ENCODE measurements at regions not wholly inside any gene's neighbourhood (a gene's known extent, or its start where the extent isn't known, plus 50 kb on each side); places are given as distances from the start of the nearest gene placed in this dataset.

- peak overlapping the region; percentile 64 to 85 (median 78); a peak in 20 of 22 replicates for H3K27ac ChIP-seq
- H3K9ac ChIP-seq = peak overlapping the region in 9 of 11 experiments; percentile 47 to 73 (median 61); a peak in 12 of 22 replicates
- H4K20me1 ChIP-seq = no peaks in the 10 kb centered on the region
- H3K36me3 ChIP-seq = no peaks in the 10 kb centered on the region
- TF ChIP-seq Cebpa-rat (IDR thresholded peaks at IDR 0.05) = no peak
- H3K9me3 ChIP-seq (replicated peaks in 1 of 11) = peaks cover 11 to 13% (median 12%) of the 10 kb centered on the region in 11 experiments; a peak in 21 of 22 replicates
- peak overlapping the region; percentile 61 to 88 (median 79); a peak in 20 of 22 replicates for H3K4me2 ChIP-seq
- peak overlapping the region in 1 of 10 experiments; percentile 18; a peak in 1 of 20 replicates for H3K4me3 ChIP-seq
- H3K27me3 ChIP-seq = no peaks in the 10 kb centered on the region
- peaks cover 17 to 59% (median 34%) of the 10 kb centered on the region in 10 experiments for H3K4me1 ChIP-seq
These were observed 52.0 kb upstream of the EML4 start for GRCh38 chr2:42117182-42117579.

GRCh38 chr2:42117923-42118753 lies 51.0 kb upstream of the EML4 start:
- Histone ChIP-seq H3K4me2 (peak overlapping the region; percentile 61 to 88 (median 79); a peak in 21 of 22 replicates), H3K4me1 (peaks cover 17 to 59% (median 34%) of the 10 kb centered on the region in 10 experiments), H3K9ac (peak overlapping the region; percentile 38 to 73 (median 57); a peak in 18 of 22 replicates), H4K20me1 (no peaks in the 10 kb centered on the region), H3K36me3 (no peaks in the 10 kb centered on the region), H3K27ac (peak overlapping the region; percentile 64 to 85 (median 78); a peak in 21 of 22 replicates), H3K27me3 (peaks cover 0 to 4% (median 0%) of the 10 kb centered on the region in 11 experiments; a peak in 7 of 22 replicates), H3K4me3 (peak overlapping the region in 2 of 10 experiments; percentile 3 to 18; a peak in 3 of 20 replicates), H3K9me3 (replicated peaks in 1 of 11) (peaks cover 13 to 21% (median 15%) of the 10 kb centered on the region in 11 experiments; a peak in 21 of 22 replicates)
- TF ChIP-seq Cebpa-rat (IDR thresholded peaks at IDR 0.05) = peak in 5 of 11 experiments; percentile 26 to 80 (median 77); a peak in 7 of 22 replicates

- H4K20me1 ChIP-seq = no peaks in the 10 kb centered on the region
- H3K27me3 ChIP-seq = peaks cover 0 to 12% (median 0%) of the 10 kb centered on the region in 11 experiments; a peak in 7 of 22 replicates
- TF ChIP-seq Cebpa-rat (IDR thresholded peaks at IDR 0.05) = no peak
- H3K9me3 ChIP-seq (replicated peaks in 1 of 11) = peaks cover 13 to 21% (median 15%) of the 10 kb centered on the region in 11 experiments; a peak in 21 of 22 replicates
- peak overlapping the region; percentile 56 to 85 (median 78); a peak in 21 of 22 replicates for H3K27ac ChIP-seq
- H3K4me3 ChIP-seq = peak overlapping the region in 1 of 10 experiments; percentile 3; a peak in 1 of 20 replicates
- H3K9ac ChIP-seq = peak overlapping the region; percentile 7 to 71 (median 49); a peak in 18 of 22 replicates
- H3K4me2 ChIP-seq = peak overlapping the region; percentile 54 to 88 (median 72); a peak in 21 of 22 replicates
- peaks cover 20 to 63% (median 38%) of the 10 kb centered on the region in 10 experiments for H3K4me1 ChIP-seq
- no peaks in the 10 kb centered on the region for H3K36me3 ChIP-seq
These were observed 50.2 kb upstream of the EML4 start for GRCh38 chr2:42118754-42119569.
